Stimulated activated CD8-positive, alpha-beta memory T cell treated with anti-CD3 and anti-CD28 coated beads, Interleukin-7, amount 100 ng/mL, for 48 hours (primary cell): ENCODE measurements at regions not wholly inside any gene's neighbourhood (a gene's known extent, or its start where the extent isn't known, plus 50 kb on each side); places are given as distances from the start of the nearest gene placed in this dataset.
A peak's percentile ranks its signal among the peaks of the same experiment; 100 is the strongest.
"Not testable (repeated sequence)": the region's sequence is repeated elsewhere in the genome, so short reads cannot be mapped to it uniquely, and the experiment has no call there.

Source experiments
- DNase-seq, 2 donors: peaks; one replicate each; pipeline ENCODE4 v3.0.0-alpha.2; 2020; ENCODE audit warnings: low read depth in 1 of 2; ENCODE audit errors: extremely low read depth in 1 of 2

GRCh38 chr21:5123655-5124054, 5397.7 kb upstream of the TPTE start:
- DNase-seq: peak; percentile 31 to 60

GRCh38 chr21:5128261-5128660, 5393.1 kb upstream of the TPTE start:
- DNase-seq: peak; percentile 93 to 96

GRCh38 chr21:5133824-5134223, 5387.6 kb upstream of the TPTE start:
- DNase-seq: not testable (repeated sequence)

- not testable (repeated sequence) for DNase-seq
These were observed 5385.0 kb upstream of the TPTE start for GRCh38 chr21:5136406-5136805.

- DNase-seq: not testable (repeated sequence)
These were observed 5384.4 kb upstream of the TPTE start for GRCh38 chr21:5137006-5137405.

DNA sequence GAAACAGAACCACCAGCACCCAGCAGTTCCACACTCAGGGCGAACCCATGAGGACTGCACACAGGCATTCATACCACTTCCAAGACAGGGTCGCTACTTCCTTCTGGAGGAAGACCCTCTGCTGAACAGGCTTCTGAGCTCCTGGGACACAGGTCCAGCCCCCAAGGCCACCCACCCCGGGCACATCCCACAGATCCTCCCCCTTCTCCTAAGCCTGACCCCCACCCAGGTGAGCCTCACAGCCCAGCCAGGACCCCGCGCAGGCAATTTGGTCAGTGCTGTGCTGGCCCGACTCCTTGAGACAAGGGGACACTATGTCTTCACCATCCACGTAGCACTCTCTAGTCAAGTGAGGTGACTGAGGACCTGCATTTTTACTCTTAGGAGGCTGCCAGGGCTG, 5382.7 kb upstream of the TPTE start:
- not testable (repeated sequence) for DNase-seq

GRCh38 chr21:5139528-5139927, 5381.9 kb upstream of the TPTE start:
- not testable (repeated sequence) for DNase-seq

DNA sequence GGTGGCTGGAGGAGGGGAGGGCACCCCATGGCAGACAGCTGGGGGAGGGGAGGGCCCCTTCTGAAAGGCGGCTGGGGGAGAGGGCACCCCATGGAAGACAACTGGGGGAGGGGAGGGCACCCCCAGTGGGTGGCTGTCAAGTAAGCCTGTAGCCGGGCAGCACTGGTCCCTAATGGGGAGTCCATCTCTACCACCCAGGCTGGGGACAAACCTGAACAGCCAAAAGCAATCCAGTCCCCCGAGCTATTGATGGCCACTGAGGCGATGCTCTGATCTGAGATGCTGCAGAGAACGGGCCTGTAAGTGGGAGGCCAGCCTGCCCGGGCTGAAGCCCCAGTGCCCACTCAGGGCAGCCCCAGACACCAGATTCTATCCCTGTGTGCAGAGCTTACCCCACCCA, 5378.4 kb upstream of the TPTE start:
- not testable (repeated sequence) for DNase-seq

DNA sequence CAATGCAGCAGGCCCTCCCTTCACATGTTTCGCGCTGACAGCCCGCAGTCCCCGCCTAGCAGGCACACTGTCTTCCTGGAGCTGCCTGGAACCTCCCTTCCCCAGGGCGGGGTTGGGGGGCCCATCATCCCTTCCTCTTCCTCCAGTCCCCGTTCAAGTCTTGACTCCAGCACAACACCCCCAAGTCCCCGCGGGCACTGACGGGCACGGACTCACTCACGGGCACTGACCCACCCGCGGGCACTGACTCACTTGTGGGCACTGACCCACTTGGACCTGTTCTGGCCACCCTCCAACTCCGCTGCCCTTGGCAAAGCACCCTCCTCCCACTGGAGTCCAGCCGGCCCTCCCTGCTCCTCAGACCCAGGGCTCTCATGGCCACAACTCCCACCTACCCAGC, 5376.7 kb upstream of the TPTE start:
- DNase-seq: not testable (repeated sequence)

DNA sequence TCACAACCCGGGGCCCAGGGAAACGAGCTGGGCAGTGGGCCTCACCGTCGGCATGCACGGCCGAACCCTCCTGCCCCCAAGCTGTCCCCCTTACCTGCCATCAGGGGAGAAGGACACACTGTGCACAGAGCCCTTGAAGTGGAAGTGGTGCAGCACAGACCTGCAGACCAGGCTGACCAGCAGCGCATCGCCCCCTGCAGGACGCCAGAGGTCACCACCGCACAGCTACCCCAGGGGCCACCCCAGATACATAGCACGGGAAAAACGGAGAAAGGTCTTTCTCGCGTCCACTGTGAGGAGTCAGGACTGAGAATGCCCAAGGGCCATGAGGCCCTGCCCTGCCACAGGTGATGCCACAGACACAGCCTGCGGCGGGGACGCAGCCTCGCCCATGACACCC, 5373.7 kb upstream of the TPTE start:
- DNase-seq: not testable (repeated sequence)

DNA sequence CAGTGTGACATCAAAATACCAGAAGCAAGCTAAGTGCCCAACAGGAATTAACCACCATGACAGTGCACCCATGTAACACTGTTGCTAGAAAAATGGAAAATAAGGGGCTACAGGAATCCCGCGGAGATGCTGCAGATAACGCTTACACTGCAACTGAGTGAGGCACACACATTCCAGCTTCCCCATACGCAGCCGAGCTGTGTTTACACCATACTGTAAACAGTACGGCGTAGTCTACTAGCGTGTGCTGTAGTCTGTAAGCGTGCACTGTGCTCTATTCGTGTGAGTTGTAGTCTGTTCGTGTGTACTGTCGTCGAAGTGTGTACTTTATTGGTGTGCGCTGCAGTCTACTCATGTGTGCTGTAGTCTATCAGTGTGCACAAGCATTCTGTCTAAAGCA, 5372.2 kb upstream of the TPTE start:
- DNase-seq: not testable (repeated sequence)

- not testable (repeated sequence) for DNase-seq
These were observed 5367.3 kb upstream of the TPTE start for GRCh38 chr21:5153842-5154640.

DNA sequence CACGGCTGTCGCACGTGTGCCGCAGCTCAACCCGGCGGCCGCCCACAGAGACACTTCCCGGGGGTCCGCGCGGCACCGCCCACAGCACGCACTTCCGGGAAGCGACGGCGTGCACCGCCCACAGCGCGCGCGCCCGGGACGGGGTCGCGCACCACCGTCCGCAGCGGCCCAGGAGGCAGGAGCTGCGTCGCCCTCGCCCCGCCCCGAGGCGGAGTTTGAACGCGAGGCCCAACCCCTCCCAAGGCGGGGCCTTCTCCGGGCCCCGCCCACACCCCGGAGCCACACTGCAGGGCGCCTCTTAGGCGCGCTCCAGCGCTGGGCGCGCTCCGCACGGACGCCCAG, 5366.8 kb upstream of the TPTE start:
- peak; percentile 63 to 70 for DNase-seq

DNA sequence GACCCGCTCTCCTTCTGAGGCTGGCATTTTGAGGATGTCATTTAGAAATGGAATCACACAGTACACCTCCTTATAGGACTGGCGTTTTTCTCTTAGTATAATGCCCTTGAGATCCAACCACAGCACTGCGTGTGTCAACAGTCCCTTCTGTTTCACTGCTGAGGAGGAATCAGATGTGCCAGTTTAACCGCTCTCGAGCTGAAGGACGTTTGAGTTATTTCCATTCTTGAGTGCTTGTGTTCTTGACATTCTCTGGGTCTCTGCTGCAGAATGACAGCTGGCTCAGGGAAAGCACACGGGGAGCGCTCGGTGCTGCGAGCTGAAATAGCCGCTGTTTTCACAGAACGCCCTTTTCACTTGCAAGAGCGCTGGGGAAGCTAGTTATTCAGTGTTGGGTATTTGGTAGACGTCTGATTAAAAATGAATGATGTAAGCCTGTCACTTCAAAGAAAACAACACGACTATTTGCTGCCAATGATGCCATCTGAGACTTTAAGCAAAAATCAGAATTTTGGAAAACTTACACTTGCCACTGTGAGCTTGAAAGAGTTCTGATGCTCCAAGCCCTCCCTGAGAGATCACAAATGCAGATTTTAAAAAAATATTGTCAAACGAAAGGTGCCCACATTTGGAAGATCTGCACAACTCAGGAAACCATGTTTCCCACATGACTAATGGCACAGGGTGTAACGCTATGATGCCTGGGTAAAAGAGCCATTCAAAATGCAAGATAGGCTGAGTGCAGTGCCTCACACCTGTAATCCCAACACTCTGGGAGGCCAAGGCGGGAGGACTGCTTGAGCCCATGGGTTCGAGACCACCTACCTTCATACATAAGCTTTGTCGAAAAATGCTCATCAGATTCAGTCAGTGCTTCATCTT, 5358.4 kb upstream of the TPTE start:
- not testable (repeated sequence) for DNase-seq

GRCh38 chr21:5165829-5166228, 5355.6 kb upstream of the TPTE start:
- DNase-seq: not testable (repeated sequence)
